Stomach (tissue), 8 donors: ENCODE measurements at regions not wholly inside any gene's neighbourhood (a gene's known extent, or its start where the extent isn't known, plus 50 kb on each side); places are given as distances from the start of the nearest gene placed in this dataset.

ENCODE experiments used
- DNase-seq, 2 donors: peaks; one replicate each; pipeline versions ENCODE4 v3.0.0 to v3.0.0-alpha.2; 2013 to 2019
- H3K27ac ChIP-seq, 5 donors: fragments of 200-600 bp in 4 of 5; sonication (generic) in 4 of 5; one replicate each; pipeline ENCODE4 v1.5.1; 2013 to 2019; ENCODE audit warnings: mild to moderate bottlenecking in 1 of 5, moderate library complexity in 1 of 5
- H3K27me3 ChIP-seq, 3 donors: fragments of 200-600 bp; sonication (generic); one replicate each; pipeline ENCODE4 v1.5.1; 2017 to 2019; ENCODE audit warnings: mixed run types in 1 of 3
- H3K36me3 ChIP-seq, 4 donors: fragments of 200-600 bp; sonication (generic); 1 replicate in 3 of 4; 2 replicates in 1 of 4; pipeline ENCODE4 v1.5.1; 2016 to 2019
- H3K4me1 ChIP-seq, 4 donors: fragments of 200-600 bp; sonication (generic); one replicate each; pipeline ENCODE4 v1.5.1; 2016 to 2019
- H3K4me3 ChIP-seq, 4 donors: fragments of 200-600 bp; sonication (generic) in 3 of 4; one replicate each; pipeline ENCODE4 v1.5.1; 2016 to 2019; ENCODE audit warnings: mild to moderate bottlenecking in 1 of 4
- H3K9me3 ChIP-seq, 4 donors: fragments of 200-600 bp; sonication (generic); one replicate each; pipeline ENCODE4 v1.5.1; 2016 to 2019
- EP300 ChIP-seq: sonication (generic); formaldehyde crosslinking; IDR thresholded peaks from one replicate; pipeline ENCODE4 v1.6.1; 2017; ENCODE audit warnings: antibody characterized with exemption
- POLR2A ChIP-seq, 4 donors: fragments of 450-650 bp; IDR thresholded peaks; one replicate each; pipeline ENCODE4 v1.6.1; 2016; ENCODE audit warnings: antibody characterized with exemption in 4 of 4, control low read depth in 2 of 4, mild to moderate bottlenecking in 1 of 4, moderate library complexity in 1 of 4
- POLR2AphosphoS5 ChIP-seq, 3 donors: sonication (generic); formaldehyde crosslinking; IDR thresholded peaks; one replicate each; pipeline ENCODE4 v1.6.1; 2016; ENCODE audit warnings: antibody characterized with exemption in 3 of 3
- WGBS, 5 donors: extraction: QIAGEN DNeasy Blood & Tissue Kit in 3 of 5; methylation state at CpG; one replicate each; pipeline versions ENCODE4 v1.1.5 to v1.1.7; 2013 to 2018; 5-methylcytosine and 5-hydroxymethylcytosine counted together
- intact Hi-C: fragments of 100-400 bp; cut with DNase I; formaldehyde crosslinking; loops from one replicate; pipeline ENCODE4 v1.15.1; 2023; ENCODE audit warnings: low total_unique reads
- TF ChIP-seq, protein P1 (sequence below), 7 experiments: fragments of 450-650 bp in 4 of 7; fragments of 200-600 bp in 3 of 7; sonication (generic) in 3 of 7; IDR thresholded peaks; one replicate each; pipeline ENCODE4 v1.5.1; 2016 to 2019; ENCODE audit warnings: antibody characterized with exemption in 7 of 7, control low read depth in 2 of 7, mild to moderate bottlenecking in 1 of 7
- donor health status: healthy with polysubstance abuse.
- donor health status: Bipolar disorder and iron deficiency.
- donor health status: healthy.

DNA sequence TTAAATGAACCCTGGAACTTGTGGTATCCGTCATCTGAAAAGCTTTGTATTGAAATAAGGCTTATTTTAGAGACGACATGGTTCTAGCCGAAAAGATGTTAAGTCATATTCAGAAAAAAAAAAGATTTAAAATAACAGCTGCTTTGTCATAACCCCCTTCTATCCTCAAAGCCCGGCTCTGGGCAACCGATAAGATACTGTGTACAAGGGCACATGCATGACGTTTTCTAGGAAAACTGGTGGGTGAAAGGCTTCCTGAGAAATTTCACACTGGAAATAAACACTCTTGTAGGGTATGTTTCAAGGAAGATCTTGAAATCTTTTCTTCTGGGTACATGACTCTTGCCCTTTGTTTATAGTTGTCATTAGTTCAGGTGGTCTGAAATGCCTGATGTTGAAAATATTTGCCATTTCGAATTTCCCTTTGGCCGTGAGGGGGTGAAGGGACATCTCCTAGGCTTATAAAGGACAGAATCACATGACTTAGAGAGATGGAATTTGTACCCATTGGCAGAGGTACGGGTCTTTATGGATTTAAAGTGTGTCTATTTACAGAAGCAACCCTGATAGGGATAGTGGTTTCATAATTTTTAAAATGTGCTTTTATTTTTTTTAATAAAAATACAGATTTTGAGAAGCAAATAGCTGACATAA, 232.5 kb downstream of the PTEN start:
- Histone ChIP-seq H3K27ac (no peak overlapping the region), H3K36me3 (no peaks in the 10 kb centered on the region), H3K4me3 (no peak overlapping the region), H3K9me3 (no peaks in the 10 kb centered on the region), H3K27me3 (no peaks in the 10 kb centered on the region), H3K4me1 (peaks cover 0 to 13% (median 8%) of the 10 kb centered on the region in 4 donors)
- DNase-seq, result peak in 1 of 2 donors; percentile 40
- intact Hi-C loops, result no loop called here
- 43 to 60% (median 53%) methylated on average over 9 of the region's 9 CpGs for WGBS, 5 donors
- no peak for TF ChIP-seq POLR2AphosphoS5 (IDR thresholded peaks at IDR 0.05)
- TF ChIP-seq, protein P1, sequence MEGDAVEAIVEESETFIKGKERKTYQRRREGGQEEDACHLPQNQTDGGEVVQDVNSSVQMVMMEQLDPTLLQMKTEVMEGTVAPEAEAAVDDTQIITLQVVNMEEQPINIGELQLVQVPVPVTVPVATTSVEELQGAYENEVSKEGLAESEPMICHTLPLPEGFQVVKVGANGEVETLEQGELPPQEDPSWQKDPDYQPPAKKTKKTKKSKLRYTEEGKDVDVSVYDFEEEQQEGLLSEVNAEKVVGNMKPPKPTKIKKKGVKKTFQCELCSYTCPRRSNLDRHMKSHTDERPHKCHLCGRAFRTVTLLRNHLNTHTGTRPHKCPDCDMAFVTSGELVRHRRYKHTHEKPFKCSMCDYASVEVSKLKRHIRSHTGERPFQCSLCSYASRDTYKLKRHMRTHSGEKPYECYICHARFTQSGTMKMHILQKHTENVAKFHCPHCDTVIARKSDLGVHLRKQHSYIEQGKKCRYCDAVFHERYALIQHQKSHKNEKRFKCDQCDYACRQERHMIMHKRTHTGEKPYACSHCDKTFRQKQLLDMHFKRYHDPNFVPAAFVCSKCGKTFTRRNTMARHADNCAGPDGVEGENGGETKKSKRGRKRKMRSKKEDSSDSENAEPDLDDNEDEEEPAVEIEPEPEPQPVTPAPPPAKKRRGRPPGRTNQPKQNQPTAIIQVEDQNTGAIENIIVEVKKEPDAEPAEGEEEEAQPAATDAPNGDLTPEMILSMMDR (IDR thresholded peaks at IDR 0.05), result no peak
- no peak for TF ChIP-seq EP300
- no peak for TF ChIP-seq POLR2A (IDR thresholded peaks at IDR 0.05)

DNA sequence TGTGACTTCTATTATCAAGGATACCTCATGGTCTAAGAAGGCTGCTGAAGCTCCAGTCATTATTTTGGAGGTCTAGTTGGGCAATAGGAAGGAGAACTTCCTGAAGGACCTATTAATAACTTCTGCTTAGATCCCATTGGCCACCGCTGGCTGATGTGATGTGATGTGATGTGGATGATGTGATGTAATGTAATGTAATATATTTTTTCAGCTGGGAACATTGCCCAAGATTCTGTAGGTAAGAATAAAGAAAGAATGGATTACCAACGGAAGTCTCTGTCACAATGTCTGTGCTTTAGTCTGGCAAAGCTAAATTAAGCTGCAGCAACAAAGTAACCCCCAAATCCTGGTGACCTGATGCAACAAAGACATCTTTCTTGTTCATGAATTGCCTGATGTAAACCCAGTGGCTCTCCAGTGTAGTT, 233.7 kb downstream of the PTEN start:
- H3K4me1 ChIP-seq, result peaks cover 0 to 13% (median 5%) of the 10 kb centered on the region in 4 donors
- no peak for DNase-seq
- WGBS, 5 donors, result 78 to 98% (median 87%) methylated on average over 2 of the region's 2 CpGs
- no peaks in the 10 kb centered on the region for H3K36me3 ChIP-seq
- TF ChIP-seq POLR2AphosphoS5 (IDR thresholded peaks at IDR 0.05), result no peak
- no peak for TF ChIP-seq POLR2A (IDR thresholded peaks at IDR 0.05)
- TF ChIP-seq, protein P1 (IDR thresholded peaks at IDR 0.05), result no peak
- no peak for TF ChIP-seq EP300
- no peaks in the 10 kb centered on the region for H3K9me3 ChIP-seq
- H3K27me3 ChIP-seq, result no peaks in the 10 kb centered on the region
- no peak overlapping the region for H3K4me3 ChIP-seq
- peak overlapping the region in 1 of 5 donors; percentile 24 for H3K27ac ChIP-seq
- intact Hi-C loops, result no loop called here

DNA sequence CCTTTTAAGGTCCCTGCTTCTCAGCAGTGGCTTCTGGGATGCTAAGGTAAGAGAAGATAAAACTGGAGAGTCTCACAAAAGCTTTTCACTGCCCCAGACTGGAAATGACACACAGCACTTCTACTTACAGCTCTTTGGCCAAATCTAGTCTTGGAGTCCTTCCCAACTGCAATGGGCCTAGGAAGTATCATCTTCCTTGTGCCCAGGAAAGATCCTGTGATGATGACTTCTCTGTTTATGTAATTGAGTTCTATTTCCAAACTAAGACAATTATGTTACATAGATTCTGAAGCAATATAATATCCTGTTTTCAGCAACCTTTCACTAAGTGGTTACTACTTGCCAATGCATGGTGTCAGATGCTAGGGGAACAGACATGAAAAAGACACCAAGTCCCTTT, 234.1 kb downstream of the PTEN start:
- TF ChIP-seq, protein P1 (IDR thresholded peaks at IDR 0.05), result no peak
- TF ChIP-seq EP300 (no peak), POLR2AphosphoS5 (IDR thresholded peaks at IDR 0.05) (no peak), POLR2A (IDR thresholded peaks at IDR 0.05) (no peak)
- H3K27ac ChIP-seq, result peak overlapping the region in 1 of 5 donors; percentile 24
- intact Hi-C loops, result no loop called here

DNA sequence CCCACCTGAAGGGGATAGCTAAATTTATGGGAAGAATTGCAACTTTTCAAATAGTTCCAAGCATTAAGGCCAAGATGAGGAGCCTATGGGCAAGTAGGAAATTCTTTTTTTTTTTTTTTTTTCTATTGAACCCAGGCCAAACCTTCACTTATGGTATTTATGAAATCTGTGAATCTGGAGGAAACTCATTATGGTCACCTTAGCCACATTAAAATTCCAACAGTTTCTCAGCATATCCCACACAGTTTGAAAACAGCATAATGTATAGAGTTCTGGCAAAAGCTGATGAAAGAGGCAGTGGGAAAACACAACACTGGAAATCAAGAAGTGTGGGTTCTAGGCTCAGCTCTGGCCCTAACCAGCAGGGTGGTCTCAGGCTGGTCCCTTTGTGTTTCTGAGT, 236.9 kb downstream of the PTEN start:
- no peaks in the 10 kb centered on the region for H3K9me3 ChIP-seq
- no peak for TF ChIP-seq POLR2A (IDR thresholded peaks at IDR 0.05)
- TF ChIP-seq EP300, result no peak
- TF ChIP-seq, protein P1 (IDR thresholded peaks at IDR 0.05), result no peak
- no peak for TF ChIP-seq POLR2AphosphoS5 (IDR thresholded peaks at IDR 0.05)
- DNase-seq, result no peak
- no peaks in the 10 kb centered on the region for H3K36me3 ChIP-seq
- H3K4me1 ChIP-seq, result peaks cover 0 to 8% (median 4%) of the 10 kb centered on the region in 4 donors
- H3K4me3 ChIP-seq, result no peak overlapping the region
- intact Hi-C loops, result no loop called here
- H3K27ac ChIP-seq, result no peak overlapping the region
- H3K27me3 ChIP-seq, result no peaks in the 10 kb centered on the region

More for the DNA sequence above, 234.1 kb downstream of the PTEN start:
- Histone ChIP-seq H3K4me3 (no peak overlapping the region), H3K27me3 (no peaks in the 10 kb centered on the region), H3K4me1 (peaks cover 0 to 13% (median 5%) of the 10 kb centered on the region in 4 donors), H3K9me3 (no peaks in the 10 kb centered on the region), H3K36me3 (no peaks in the 10 kb centered on the region)
- DNase-seq, result no peak
